H1 (cell line): ENCODE measurements at regions not wholly inside any gene's neighbourhood (a gene's known extent, or its start where the extent isn't known, plus 50 kb on each side); places are given as distances from the start of the nearest gene placed in this dataset.

ENCODE experiments used
- CTCF ChIA-PET: fragments of 300-600 bp; sonication (Branson Sonifier 250); formaldehyde crosslinking; loops from one replicate; lab custom pipeline; 2021; ENCODE audit not compliant: partially characterized antibody; lab: Charles Lee
- POLR2A ChIA-PET: fragments of 300-600 bp; sonication (Branson Sonifier 250); formaldehyde crosslinking; loops from one replicate; lab custom pipeline; 2021; ENCODE audit warnings: inconsistent platforms; ENCODE audit not compliant: partially characterized antibody; lab: Charles Lee
- DNase-seq, 2 experiments: peaks; one replicate each; pipeline versions ENCODE4 v3.0.0 to v3.0.0-alpha.2; 2010 to 2022; ENCODE audit warnings: low spot score in 2 of 2, low read depth in 1 of 2, mixed read lengths in 1 of 2
- FAIRE-seq: peaks from 2 replicates; lab custom pipeline; 2011; peaks lifted over from hg19 to GRCh38; lab: Jason Lieb, UNC
- H2AFZ ChIP-seq: 2 replicates; pipeline ENCODE4 v1.8.1; 2012; ENCODE audit warnings: low read length, inconsistent platforms
- H2AK5ac ChIP-seq: 2 replicates; pipeline ENCODE4 v1.6.1; 2013; ENCODE audit warnings: low read depth, low read length
- H2BK120ac ChIP-seq: replicated peaks from 2 replicates; pipeline ENCODE3; 2013; ENCODE audit warnings: low read depth, low read length, inconsistent platforms
- H2BK12ac ChIP-seq: 2 replicates; pipeline ENCODE4 v1.6.1; 2013; ENCODE audit warnings: low read depth, low read length
- H2BK15ac ChIP-seq: 2 replicates; pipeline ENCODE4 v1.6.1; 2013; ENCODE audit warnings: low read length
- H2BK20ac ChIP-seq: 2 replicates; pipeline ENCODE4 v1.6.1; 2013; ENCODE audit warnings: low read length
- H2BK5ac ChIP-seq: 2 replicates; pipeline ENCODE4 v1.6.1; 2013; ENCODE audit warnings: low read depth, low read length
- H3K14ac ChIP-seq: 2 replicates; pipeline ENCODE4 v1.6.1; 2013; ENCODE audit warnings: inconsistent platforms; ENCODE audit not compliant: insufficient read length
- H3K18ac ChIP-seq: 2 replicates; pipeline ENCODE4 v1.6.1; 2013; ENCODE audit warnings: low read length; ENCODE audit errors: extremely low read depth
- H3K23ac ChIP-seq: 2 replicates; pipeline ENCODE4 v1.6.1; 2013; ENCODE audit warnings: inconsistent platforms; ENCODE audit not compliant: insufficient read length
- H3K23me2 ChIP-seq: 2 replicates; pipeline ENCODE4 v1.6.1; 2013; ENCODE audit warnings: low read depth, low read length
- H3K27ac ChIP-seq: 2 replicates; pipeline ENCODE4 v1.6.1; 2011; ENCODE audit warnings: low read depth, low read length, inconsistent platforms
- H3K27me3 ChIP-seq, 4 experiments: replicated peaks in 1 of 4; 1 replicate in 1 of 4; 2 replicates in 3 of 4; pipeline versions ENCODE4 v1.6.1 to v1.8.1; 2011 to 2013; ENCODE audit warnings: low read length in 3 of 4, mild to moderate bottlenecking in 3 of 4, inconsistent platforms in 2 of 4, mixed read lengths in 2 of 4, moderate library complexity in 1 of 4; ENCODE audit not compliant: control insufficient read depth in 3 of 4, insufficient read depth in 3 of 4; ENCODE audit errors: extremely low read depth in 1 of 4
- H3K36me3 ChIP-seq, 4 experiments: 2 replicates each; pipeline versions ENCODE4 v1.6.1 to v1.8.1; 2011 to 2013; ENCODE audit warnings: mild to moderate bottlenecking in 4 of 4, low read length in 3 of 4, moderate library complexity in 2 of 4, control low read depth in 1 of 4, inconsistent platforms in 1 of 4; ENCODE audit not compliant: insufficient read depth in 4 of 4, control insufficient read depth in 2 of 4
- H3K4ac ChIP-seq: replicated peaks from 2 replicates; pipeline ENCODE3; 2013; ENCODE audit warnings: low read length, low read depth, mixed read lengths, inconsistent platforms; ENCODE audit not compliant: insufficient read length
- H3K4me1 ChIP-seq, 4 experiments: replicated peaks in 1 of 4; 1 replicate in 1 of 4; 2 replicates in 3 of 4; pipeline versions ENCODE4 v1.6.1 to v1.8.1; 2011 to 2013; ENCODE audit warnings: low read length in 3 of 4, inconsistent platforms in 2 of 4, mixed read lengths in 1 of 4; ENCODE audit not compliant: insufficient read depth in 4 of 4, control insufficient read depth in 3 of 4
- H3K4me2 ChIP-seq, 2 experiments: 2 replicates each; pipeline versions ENCODE4 v1.6.1 to v1.8.1; 2011 to 2013; ENCODE audit warnings: low read depth in 2 of 2, low read length in 2 of 2, control low read depth in 1 of 2, inconsistent platforms in 1 of 2, mild to moderate bottlenecking in 1 of 2; ENCODE audit not compliant: insufficient read depth in 1 of 2
- H3K4me3 ChIP-seq, 4 experiments: fragments of 200-600, 300-600 bp in 1 of 4; sonication (generic), shearing (Covaris generic), sonication (Bioruptor Twin) in 1 of 4; 2 replicates each; pipeline versions ENCODE4 v1.5.1 to v1.8.1; 2011 to 2016; ENCODE audit warnings: low read length in 4 of 4, low read depth in 3 of 4, control low read depth in 2 of 4, inconsistent platforms in 2 of 4, mild to moderate bottlenecking in 2 of 4, mixed read lengths in 1 of 4, moderate library complexity in 1 of 4; ENCODE audit not compliant: insufficient read depth in 2 of 4; ENCODE audit errors: extremely low read depth in 1 of 4
- H3K56ac ChIP-seq: replicated peaks from 2 replicates; pipeline ENCODE3; 2013; ENCODE audit warnings: low read depth, mild to moderate bottlenecking, mixed read lengths, low read length, inconsistent platforms; ENCODE audit not compliant: insufficient read length
- H3K79me1 ChIP-seq: 2 replicates; pipeline ENCODE4 v1.6.1; 2013; ENCODE audit warnings: low read depth, low read length, control low read depth
- H3K79me2 ChIP-seq, 2 experiments: 2 replicates each; pipeline versions ENCODE4 v1.6.1 to v1.8.1; 2012 to 2013; ENCODE audit warnings: low read length in 2 of 2, mild to moderate bottlenecking in 2 of 2, inconsistent platforms in 1 of 2; ENCODE audit not compliant: insufficient read depth in 2 of 2, control insufficient read depth in 1 of 2
- H3K9ac ChIP-seq, 4 experiments: replicated peaks in 1 of 4; 1 replicate in 1 of 4; 2 replicates in 3 of 4; pipeline versions ENCODE4 v1.6.1 to v1.8.1; 2011 to 2013; ENCODE audit warnings: low read depth in 3 of 4, low read length in 3 of 4, control low read depth in 2 of 4, mild to moderate bottlenecking in 2 of 4, moderate library complexity in 2 of 4, inconsistent platforms in 1 of 4; ENCODE audit errors: extremely low read depth in 1 of 4
- H3K9me3 ChIP-seq, 2 experiments: 2 replicates each; pipeline versions ENCODE4 v1.6.1 to v1.8.1; 2012 to 2013; ENCODE audit warnings: mild to moderate bottlenecking in 2 of 2, moderate library complexity in 2 of 2, control low read depth in 1 of 2, inconsistent platforms in 1 of 2, low read depth in 1 of 2, low read length in 1 of 2, mixed read lengths in 1 of 2; ENCODE audit not compliant: insufficient read depth in 2 of 2
- H4K20me1 ChIP-seq, 2 experiments: replicated peaks in 1 of 2; 2 replicates each; pipeline versions ENCODE3 to v1.8.1; 2011 to 2013; ENCODE audit warnings: inconsistent platforms in 2 of 2, low read length in 2 of 2, mild to moderate bottlenecking in 1 of 2; ENCODE audit not compliant: insufficient read depth in 2 of 2, control insufficient read depth in 1 of 2
- H4K5ac ChIP-seq: 2 replicates; pipeline ENCODE4 v1.6.1; 2013; ENCODE audit warnings: low read length, low read depth, mixed read lengths, inconsistent platforms; ENCODE audit not compliant: insufficient read length
- H4K8ac ChIP-seq: 2 replicates; pipeline ENCODE4 v1.8.0; 2013; ENCODE audit warnings: mild to moderate bottlenecking, moderate library complexity, low read length, inconsistent platforms; ENCODE audit not compliant: insufficient read depth; ENCODE audit errors: extremely low read depth
- H4K91ac ChIP-seq: replicated peaks from 2 replicates; pipeline ENCODE3; 2013; ENCODE audit warnings: low read length, mixed read lengths, inconsistent platforms; ENCODE audit not compliant: insufficient read length
- ASH2L ChIP-seq: fragments of 200-600, 300-600 bp; sonication (generic); IDR thresholded peaks from one replicate; pipeline ENCODE4 v1.7.1; 2017; ENCODE audit warnings: low read length
- CEBPB ChIP-seq: IDR thresholded peaks from 2 replicates; pipeline ENCODE4 v1.6.1; 2012; ENCODE audit warnings: low read depth, low read length
- KDM4A ChIP-seq: IDR thresholded peaks from one replicate; pipeline ENCODE4 v1.7.1; 2012; ENCODE audit warnings: low read depth, mild to moderate bottlenecking, moderate library complexity, low read length, inconsistent platforms; ENCODE audit not compliant: severe bottlenecking
- NRF1 ChIP-seq: IDR thresholded peaks from 2 replicates; pipeline ENCODE4 v1.6.1; 2011; ENCODE audit warnings: mild to moderate bottlenecking, low read depth, low read length, improper control_type of control experiment
- RAD21 ChIP-seq, 2 experiments: IDR thresholded peaks in 1 of 2; conservative IDR thresholded peaks in 1 of 2; 2 replicates each; pipeline ENCODE4 v1.6.1; 2011; ENCODE audit warnings: low read depth in 2 of 2, low read length in 2 of 2, improper control_type of control experiment in 1 of 2, inconsistent platforms in 1 of 2, mild to moderate bottlenecking in 1 of 2, moderate library complexity in 1 of 2
- SAP30 ChIP-seq: fragments of 300-600 bp; sonication (generic); IDR thresholded peaks from 2 replicates; pipeline ENCODE4 v1.7.1; 2012; ENCODE audit warnings: low read length, moderate library complexity, mild to moderate bottlenecking, inconsistent platforms; ENCODE audit not compliant: insufficient read depth, insufficient replicate concordance
- SIRT6 ChIP-seq: IDR thresholded peaks from one replicate; pipeline ENCODE4 v1.7.1; 2012; ENCODE audit warnings: low read length, inconsistent platforms
- SP1 ChIP-seq: IDR thresholded peaks from 2 replicates; pipeline ENCODE4 v1.6.1; 2011; ENCODE audit warnings: low read depth, low read length
- SUZ12 ChIP-seq: fragments of 200-600 bp; sonication (generic); IDR thresholded peaks from 2 replicates; pipeline ENCODE4 v1.6.1; 2012; ENCODE audit warnings: mild to moderate bottlenecking, inconsistent platforms, low read length, moderate library complexity, mixed read lengths
- WGBS, 2 experiments: shearing (Covaris generic) in 1 of 2; methylation state at CpG; one replicate each; pipeline versions ENCODE4 v1.1.6 to v1.1.7; 2013 to 2015; ENCODE audit warnings: low lambda C conversion rate in 2 of 2, mixed read lengths in 2 of 2, inconsistent platforms in 1 of 2, low coverage in 1 of 2, missing lambda C conversion rate in 1 of 2; ENCODE audit not compliant: insufficient replicate concordance in 2 of 2, insufficient coverage in 1 of 2, insufficient read length in 1 of 2; ENCODE audit errors: extremely low coverage in 1 of 2, missing lambda C conversion rate in 1 of 2; 5-methylcytosine and 5-hydroxymethylcytosine counted together
- TF ChIP-seq, protein P1 (sequence below): IDR thresholded peaks from 2 replicates; pipeline ENCODE4 v1.6.1; 2011; ENCODE audit warnings: low read length, improper control_type of control experiment

DNA sequence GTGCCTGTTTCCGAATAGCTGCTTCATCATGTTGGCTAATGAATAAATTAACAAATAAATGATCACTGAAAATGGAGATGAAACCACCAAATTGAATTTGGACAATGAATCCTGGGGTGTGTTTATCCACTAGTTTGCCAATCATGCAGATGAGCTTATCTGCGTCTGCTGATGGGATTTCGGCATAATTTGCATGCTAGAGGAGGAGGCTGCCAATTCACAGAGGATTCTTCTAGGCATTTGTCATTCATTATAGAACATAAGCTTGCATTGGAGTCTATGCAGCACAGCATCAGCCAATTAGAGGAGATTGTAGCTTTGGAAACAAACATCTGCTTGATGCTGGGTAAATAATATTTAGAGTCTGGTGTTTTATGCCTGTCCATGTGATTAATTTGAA lies 123.1 kb downstream of the NPIPB5 start:
- H2AFZ ChIP-seq = no peak overlapping the region
- no peaks in the 10 kb centered on the region for H3K79me2 ChIP-seq
- H3K36me3 ChIP-seq = no peaks in the 10 kb centered on the region
- H3K27me3 ChIP-seq = no peaks in the 10 kb centered on the region
- peak overlapping the region; percentile 36 to 46 for H3K4me2 ChIP-seq
- H3K27ac ChIP-seq = peak overlapping the region; percentile 68
- no peak overlapping the region for H3K14ac ChIP-seq
- H4K20me1 ChIP-seq = no peaks in the 10 kb centered on the region
- H3K79me1 ChIP-seq = no peaks in the 10 kb centered on the region
- peak overlapping the region; percentile 98 for H2BK12ac ChIP-seq
- TF ChIP-seq NRF1 (no peak), SAP30 (no peak), SUZ12 (no peak), KDM4A (no peak), SP1 (no peak), RAD21 (IDR thresholded peaks at IDR 0.05 in 1 of 2, conservative IDR thresholded peaks at IDR 0.05 in 1 of 2; ENCODE audit: low read depth in 2 of 2, low read length in 2 of 2) (no peak), SIRT6 (no peak), ASH2L (no peak), CEBPB (no peak)
- TF ChIP-seq, protein P1, sequence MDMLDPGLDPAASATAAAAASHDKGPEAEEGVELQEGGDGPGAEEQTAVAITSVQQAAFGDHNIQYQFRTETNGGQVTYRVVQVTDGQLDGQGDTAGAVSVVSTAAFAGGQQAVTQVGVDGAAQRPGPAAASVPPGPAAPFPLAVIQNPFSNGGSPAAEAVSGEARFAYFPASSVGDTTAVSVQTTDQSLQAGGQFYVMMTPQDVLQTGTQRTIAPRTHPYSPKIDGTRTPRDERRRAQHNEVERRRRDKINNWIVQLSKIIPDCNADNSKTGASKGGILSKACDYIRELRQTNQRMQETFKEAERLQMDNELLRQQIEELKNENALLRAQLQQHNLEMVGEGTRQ = no peak
- H3K4me1 ChIP-seq = peaks cover 13 to 30% (median 24%) of the 10 kb centered on the region in 4 experiments; a peak in 6 of 7 replicates
- ChIA-PET POLR2A (interaction anchor here (1.2 to 2.5 kb wide), 2 partner anchors 11 to 335 kb away, joined by 3 to 8 read pairs; no protein-coding TSS in a partner anchor), CTCF (interaction anchor here (1.0 kb wide), 1 partner anchor 14 kb away, joined by 3 read pairs; no protein-coding TSS in a partner anchor)
- H3K4me3 ChIP-seq = peak overlapping the region in 2 of 4 experiments; percentile 3 to 43; a peak in 1 of 8 replicates
- H3K9me3 ChIP-seq = peaks cover 0 to 3% of the 10 kb centered on the region in 2 experiments; a peak in 1 of 4 replicates
- DNase-seq (no peak), FAIRE-seq (no peak)
- H3K18ac ChIP-seq = peak overlapping the region; percentile 89
- H2AK5ac ChIP-seq = peak overlapping the region; percentile 96; the same call in 1 of the 2 replicates
- H3K9ac ChIP-seq = no peak overlapping the region; a peak in 2 of 7 replicates
- H2BK20ac ChIP-seq = peak overlapping the region; percentile 99
- no peak overlapping the region for H4K8ac ChIP-seq
- peak overlapping the region; percentile 71 for H3K56ac ChIP-seq
- H4K5ac ChIP-seq = peak overlapping the region; percentile 95
- peak overlapping the region; percentile 92 for H4K91ac ChIP-seq
- 38% methylated on average over 3 of the region's 3 CpGs; no CpG with 5 or more reads in 1 of the 2 experiments for WGBS, 2 experiments
- no peaks in the 10 kb centered on the region for H3K23me2 ChIP-seq
- no peak overlapping the region for H3K23ac ChIP-seq
- peak overlapping the region; percentile 88 for H2BK5ac ChIP-seq
- no peak overlapping the region for H2BK15ac ChIP-seq
- no peak overlapping the region for H3K4ac ChIP-seq
- peak overlapping the region; percentile 98 for H2BK120ac ChIP-seq
